H9 (cell line): ENCODE measurements at regions not wholly inside any gene's neighbourhood (a gene's known extent, or its start where the extent isn't known, plus 50 kb on each side); places are given as distances from the start of the nearest gene placed in this dataset.

Experiments
- DNase-seq: peaks from one replicate; pipeline ENCODE4 v3.0.0-alpha.2; 2017
- H2AFZ ChIP-seq: one replicate; pipeline ENCODE4 v1.6.1; 2013; ENCODE audit warnings: mild to moderate bottlenecking, low read length, control low read depth, moderate library complexity
- H2AK5ac ChIP-seq: 2 replicates; pipeline ENCODE4 v1.6.1; 2013; ENCODE audit warnings: low read length, control low read depth, mixed read lengths; ENCODE audit not compliant: insufficient read length
- H2BK120ac ChIP-seq: one replicate; pipeline ENCODE4 v1.6.1; 2013; ENCODE audit warnings: low read depth, mild to moderate bottlenecking, low read length, control low read depth, inconsistent platforms; ENCODE audit not compliant: poor library complexity, severe bottlenecking
- H2BK12ac ChIP-seq: 2 replicates; pipeline ENCODE4 v1.6.1; 2013; ENCODE audit warnings: low read length, control low read depth, mixed read lengths, low read depth; ENCODE audit not compliant: insufficient read length
- H2BK15ac ChIP-seq: 2 replicates; pipeline ENCODE4 v1.6.1; 2013; ENCODE audit warnings: low read depth, low read length, control low read depth
- H2BK20ac ChIP-seq: one replicate; pipeline ENCODE4 v1.6.1; 2013; ENCODE audit warnings: low read depth, mild to moderate bottlenecking, low read length, control low read depth, inconsistent platforms; ENCODE audit not compliant: poor library complexity, severe bottlenecking
- H2BK5ac ChIP-seq: 2 replicates; pipeline ENCODE4 v1.6.1; 2013; ENCODE audit warnings: low read length, control low read depth, mixed read lengths; ENCODE audit not compliant: insufficient read length
- H3K14ac ChIP-seq: 2 replicates; pipeline ENCODE4 v1.6.1; 2013; ENCODE audit warnings: low read length, control low read depth; ENCODE audit not compliant: insufficient read depth
- H3K18ac ChIP-seq: 2 replicates; pipeline ENCODE4 v1.6.1; 2013; ENCODE audit warnings: low read depth, mild to moderate bottlenecking, mixed read lengths, low read length, control low read depth; ENCODE audit not compliant: insufficient read length
- H3K23ac ChIP-seq: 2 replicates; pipeline ENCODE4 v1.6.1; 2013; ENCODE audit warnings: low read length, control low read depth, mixed read lengths, low read depth; ENCODE audit not compliant: insufficient read length
- H3K23me2 ChIP-seq: 2 replicates; pipeline ENCODE4 v1.6.1; 2013; ENCODE audit warnings: low read depth, mild to moderate bottlenecking, mixed read lengths, low read length, control low read depth; ENCODE audit not compliant: insufficient read length, poor library complexity, severe bottlenecking
- H3K27ac ChIP-seq: 2 replicates; pipeline ENCODE4 v1.5.1; 2013; ENCODE audit warnings: low read length, control low read depth, mixed read lengths, low read depth; ENCODE audit not compliant: insufficient read length
- H3K27me3 ChIP-seq: 2 replicates; pipeline ENCODE4 v1.6.1; 2013; ENCODE audit warnings: low read length, control low read depth, inconsistent platforms; ENCODE audit not compliant: insufficient read depth
- H3K4ac ChIP-seq: 2 replicates; pipeline ENCODE4 v1.6.1; 2013; ENCODE audit warnings: low read depth, mild to moderate bottlenecking, control low read depth, inconsistent platforms, low read length, moderate library complexity
- H3K4me1 ChIP-seq: 2 replicates; pipeline ENCODE4 v1.6.1; 2013; ENCODE audit warnings: low read length, control low read depth, inconsistent platforms; ENCODE audit not compliant: insufficient read depth
- H3K4me2 ChIP-seq: 2 replicates; pipeline ENCODE4 v1.6.1; 2013; ENCODE audit warnings: low read length, control low read depth, mixed read lengths; ENCODE audit not compliant: insufficient read length, insufficient read depth
- H3K56ac ChIP-seq: 2 replicates; pipeline ENCODE4 v1.6.1; 2013; ENCODE audit warnings: low read depth, mild to moderate bottlenecking, mixed read lengths, low read length, control low read depth; ENCODE audit not compliant: insufficient read length
- H3K79me1 ChIP-seq: 2 replicates; pipeline ENCODE4 v1.6.1; 2013; ENCODE audit warnings: low read depth, mild to moderate bottlenecking, moderate library complexity, low read length, control low read depth, inconsistent platforms; ENCODE audit not compliant: insufficient read depth, poor library complexity, severe bottlenecking
- H3K79me2 ChIP-seq: 2 replicates; pipeline ENCODE4 v1.6.1; 2013; ENCODE audit warnings: low read length, control low read depth, inconsistent platforms; ENCODE audit not compliant: insufficient read depth
- H3K9ac ChIP-seq: 2 replicates; pipeline ENCODE4 v1.6.1; 2013; ENCODE audit warnings: low read length, control low read depth, mixed read lengths; ENCODE audit not compliant: insufficient read length; ENCODE audit errors: extremely low read depth
- H3K9me3 ChIP-seq: one replicate; pipeline ENCODE4 v1.6.1; 2013; ENCODE audit warnings: low read depth, low read length, inconsistent platforms; ENCODE audit not compliant: control insufficient read depth
- H3T11ph ChIP-seq: one replicate; pipeline ENCODE4 v1.6.1; 2013; ENCODE audit warnings: mild to moderate bottlenecking, low read length, control low read depth, inconsistent platforms
- H4K20me1 ChIP-seq: one replicate; pipeline ENCODE4 v1.6.1; 2013; ENCODE audit not compliant: control insufficient read depth, insufficient read length, insufficient read depth
- H4K5ac ChIP-seq: 2 replicates; pipeline ENCODE4 v1.6.1; 2013; ENCODE audit warnings: low read depth, mild to moderate bottlenecking, mixed read lengths, low read length, control low read depth; ENCODE audit not compliant: insufficient read length
- H4K8ac ChIP-seq: replicated peaks from 2 replicates; pipeline ENCODE4 v1.6.1; 2013; ENCODE audit warnings: low read length, control low read depth, mixed read lengths, low read depth; ENCODE audit not compliant: insufficient read length
- H4K91ac ChIP-seq: 2 replicates; pipeline ENCODE4 v1.6.1; 2013; ENCODE audit warnings: low read depth, mild to moderate bottlenecking, moderate library complexity, mixed read lengths, low read length, control low read depth; ENCODE audit not compliant: insufficient read length
- H3K27ac Mint-ChIP-seq, 3 experiments: 2 replicates in 2 of 3; 3 replicates in 1 of 3; pipeline ENCODE4 v1.8.0; 2020 to 2021; ENCODE audit warnings: mixed read lengths in 3 of 3, mild to moderate bottlenecking in 1 of 3, moderate library complexity in 1 of 3
- H3K27me3 Mint-ChIP-seq: 2 replicates; pipeline ENCODE4 v1.8.0; 2021; ENCODE audit warnings: low read depth, mild to moderate bottlenecking, moderate library complexity, mixed read lengths
- H3K36me3 Mint-ChIP-seq, 3 experiments: 2 replicates in 2 of 3; 3 replicates in 1 of 3; pipeline ENCODE4 v1.8.0; 2020 to 2021; ENCODE audit warnings: low read depth in 3 of 3, mixed read lengths in 3 of 3; ENCODE audit not compliant: insufficient read depth in 1 of 3
- H3K4me1 Mint-ChIP-seq, 2 experiments: 2 replicates each; pipeline ENCODE4 v1.8.0; 2020; ENCODE audit warnings: mixed read lengths in 2 of 2
- H3K4me3 Mint-ChIP-seq, 2 experiments: 2 replicates in 1 of 2; 3 replicates in 1 of 2; pipeline ENCODE4 v1.8.0; 2020 to 2021; ENCODE audit warnings: mild to moderate bottlenecking in 2 of 2, mixed read lengths in 2 of 2, moderate library complexity in 1 of 2
- H3K9me3 Mint-ChIP-seq, 2 experiments: 2 replicates in 1 of 2; 3 replicates in 1 of 2; pipeline ENCODE4 v1.8.0; 2020; ENCODE audit warnings: mild to moderate bottlenecking in 2 of 2, mixed read lengths in 2 of 2, moderate library complexity in 1 of 2
- TF ChIP-seq, protein P1 (sequence below): fragments of 200-600 bp; sonication (generic); conservative IDR thresholded peaks from 3 replicates; pipeline ENCODE4 v1.8.0; 2021; ENCODE audit warnings: antibody characterized with exemption, mild to moderate bottlenecking

DNA sequence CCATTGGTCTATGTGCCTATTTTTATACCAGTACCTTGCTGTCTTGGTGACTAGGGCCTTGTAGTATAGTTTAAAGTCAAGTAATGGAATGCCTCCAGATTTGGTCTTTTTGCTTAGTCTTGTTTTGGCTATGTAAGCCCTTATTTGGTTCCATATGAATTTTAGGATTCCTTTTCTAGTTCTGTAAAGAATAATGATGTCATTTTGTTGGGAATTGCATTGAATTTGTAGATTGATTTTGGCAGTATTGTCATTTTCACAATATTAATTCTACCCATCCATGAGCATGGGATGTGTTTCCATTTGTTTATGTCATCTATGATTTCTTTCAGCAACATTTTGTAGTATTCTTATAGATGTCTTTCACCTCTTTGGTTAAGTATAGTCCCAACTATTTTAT is 96.4 kb upstream of the PAK5 start:
- no peak overlapping the region for H3K4me2 ChIP-seq
- no peak overlapping the region for H4K5ac ChIP-seq
- H2BK15ac ChIP-seq: no peak overlapping the region
- H3K56ac ChIP-seq: no peak overlapping the region
- no peak overlapping the region for H3K9ac ChIP-seq
- H3T11ph ChIP-seq: no peak overlapping the region
- no peak overlapping the region for H3K27ac Mint-ChIP-seq
- no peaks in the 10 kb centered on the region for H4K20me1 ChIP-seq
- no peak overlapping the region for H2BK120ac ChIP-seq
- H3K9me3 Mint-ChIP-seq: no peaks in the 10 kb centered on the region
- H3K36me3 Mint-ChIP-seq: no peaks in the 10 kb centered on the region
- H2BK12ac ChIP-seq: no peak overlapping the region
- H3K4ac ChIP-seq: no peak overlapping the region
- no peaks in the 10 kb centered on the region; the same call in 1 of the 2 replicates for H3K4me1 ChIP-seq
- no peaks in the 10 kb centered on the region for H3K79me2 ChIP-seq
- no peaks in the 10 kb centered on the region for H3K27me3 ChIP-seq
- H2BK5ac ChIP-seq: no peak overlapping the region
- H3K23me2 ChIP-seq: no peaks in the 10 kb centered on the region
- no peak overlapping the region for H2BK20ac ChIP-seq
- H3K4me1 Mint-ChIP-seq: no peaks in the 10 kb centered on the region
- H3K27me3 Mint-ChIP-seq: no peaks in the 10 kb centered on the region; the same call in 1 of the 2 replicates
- no peaks in the 10 kb centered on the region for H3K79me1 ChIP-seq
- no peak overlapping the region for H3K18ac ChIP-seq
- H3K23ac ChIP-seq: no peak overlapping the region
- no peak overlapping the region for H4K91ac ChIP-seq
- H3K4me3 Mint-ChIP-seq: no peak overlapping the region
- H3K27ac ChIP-seq: no peak overlapping the region
- no peaks in the 10 kb centered on the region for H3K9me3 ChIP-seq
- TF ChIP-seq, protein P1, sequence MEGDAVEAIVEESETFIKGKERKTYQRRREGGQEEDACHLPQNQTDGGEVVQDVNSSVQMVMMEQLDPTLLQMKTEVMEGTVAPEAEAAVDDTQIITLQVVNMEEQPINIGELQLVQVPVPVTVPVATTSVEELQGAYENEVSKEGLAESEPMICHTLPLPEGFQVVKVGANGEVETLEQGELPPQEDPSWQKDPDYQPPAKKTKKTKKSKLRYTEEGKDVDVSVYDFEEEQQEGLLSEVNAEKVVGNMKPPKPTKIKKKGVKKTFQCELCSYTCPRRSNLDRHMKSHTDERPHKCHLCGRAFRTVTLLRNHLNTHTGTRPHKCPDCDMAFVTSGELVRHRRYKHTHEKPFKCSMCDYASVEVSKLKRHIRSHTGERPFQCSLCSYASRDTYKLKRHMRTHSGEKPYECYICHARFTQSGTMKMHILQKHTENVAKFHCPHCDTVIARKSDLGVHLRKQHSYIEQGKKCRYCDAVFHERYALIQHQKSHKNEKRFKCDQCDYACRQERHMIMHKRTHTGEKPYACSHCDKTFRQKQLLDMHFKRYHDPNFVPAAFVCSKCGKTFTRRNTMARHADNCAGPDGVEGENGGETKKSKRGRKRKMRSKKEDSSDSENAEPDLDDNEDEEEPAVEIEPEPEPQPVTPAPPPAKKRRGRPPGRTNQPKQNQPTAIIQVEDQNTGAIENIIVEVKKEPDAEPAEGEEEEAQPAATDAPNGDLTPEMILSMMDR: no peak
- no peak overlapping the region for H2AFZ ChIP-seq
- H3K14ac ChIP-seq: no peak overlapping the region
- no peak overlapping the region for H4K8ac ChIP-seq
- no peak overlapping the region for H2AK5ac ChIP-seq
- DNase-seq: no peak
